CD8-positive, alpha-beta memory T cell (primary cell): ENCODE measurements at regions not wholly inside any gene's neighbourhood (a gene's known extent, or its start where the extent isn't known, plus 50 kb on each side); places are given as distances from the start of the nearest gene placed in this dataset.

Source experiments
- CTCF ChIA-PET: fragments of 350-600 bp; sonication (Branson Sonifier 250); formaldehyde crosslinking; loops from one replicate; lab custom pipeline; 2021; ENCODE audit warnings: antibody characterized with exemption; lab: Charles Lee
- POLR2A ChIA-PET: fragments of 350-600 bp; sonication (Branson Sonifier 250); formaldehyde crosslinking; loops from one replicate; lab custom pipeline; 2021; ENCODE audit warnings: antibody characterized with exemption; lab: Charles Lee
- DNase-seq, 5 donors: peaks; one replicate each; pipeline versions ENCODE4 v3.0.0 to v3.0.0-alpha.2; 2020 to 2022; ENCODE audit warnings: mixed read lengths in 1 of 5
- H3K27ac ChIP-seq: one replicate; pipeline ENCODE4 v1.7.0; 2013; ENCODE audit warnings: low read depth, mild to moderate bottlenecking, low read length, moderate library complexity
- H3K27me3 ChIP-seq: 2 replicates; pipeline ENCODE4 v1.7.0; 2013; ENCODE audit warnings: low read length, mild to moderate bottlenecking; ENCODE audit not compliant: insufficient read depth, poor library complexity, severe bottlenecking
- H3K36me3 ChIP-seq: 2 replicates; pipeline ENCODE4 v1.7.0; 2013; ENCODE audit warnings: mild to moderate bottlenecking, low read length, moderate library complexity; ENCODE audit not compliant: insufficient read depth
- H3K4me1 ChIP-seq: 2 replicates; pipeline ENCODE4 v1.7.0; 2013; ENCODE audit warnings: mild to moderate bottlenecking, low read length, moderate library complexity; ENCODE audit not compliant: insufficient read depth
- H3K4me3 ChIP-seq: 2 replicates; pipeline ENCODE4 v1.7.0; 2013; ENCODE audit warnings: mild to moderate bottlenecking, low read length
- H3K9me3 ChIP-seq: 2 replicates; pipeline ENCODE4 v1.7.0; 2013; ENCODE audit warnings: mild to moderate bottlenecking, low read length
- H3K27ac Mint-ChIP-seq, 8 donors: one replicate each; pipeline ENCODE4 v1.8.0; 2020 to 2021; ENCODE audit warnings: mixed read lengths in 8 of 8, mild to moderate bottlenecking in 6 of 8, inconsistent platforms in 3 of 8, moderate library complexity in 3 of 8
- H3K27me3 Mint-ChIP-seq, 2 donors: one replicate each; pipeline ENCODE4 v1.8.0; 2020 to 2021; ENCODE audit warnings: mixed read lengths in 2 of 2, mild to moderate bottlenecking in 1 of 2, moderate library complexity in 1 of 2
- H3K36me3 Mint-ChIP-seq, 3 donors: one replicate each; pipeline ENCODE4 v1.8.0; 2020 to 2021; ENCODE audit warnings: mixed read lengths in 3 of 3, inconsistent platforms in 1 of 3, mild to moderate bottlenecking in 1 of 3
- H3K4me1 Mint-ChIP-seq, 3 donors: one replicate each; pipeline ENCODE4 v1.8.0; 2020 to 2021; ENCODE audit warnings: mixed read lengths in 3 of 3, inconsistent platforms in 1 of 3, mild to moderate bottlenecking in 1 of 3
- H3K4me3 Mint-ChIP-seq, 7 donors: one replicate each; pipeline ENCODE4 v1.8.0; 2020 to 2021; ENCODE audit warnings: mixed read lengths in 7 of 7, mild to moderate bottlenecking in 6 of 7, moderate library complexity in 4 of 7, inconsistent platforms in 2 of 7
- H3K9me3 Mint-ChIP-seq, 5 donors: one replicate each; pipeline ENCODE4 v1.8.0; 2020 to 2022; ENCODE audit warnings: mixed read lengths in 5 of 5, mild to moderate bottlenecking in 3 of 5, moderate library complexity in 2 of 5, inconsistent platforms in 1 of 5

DNA sequence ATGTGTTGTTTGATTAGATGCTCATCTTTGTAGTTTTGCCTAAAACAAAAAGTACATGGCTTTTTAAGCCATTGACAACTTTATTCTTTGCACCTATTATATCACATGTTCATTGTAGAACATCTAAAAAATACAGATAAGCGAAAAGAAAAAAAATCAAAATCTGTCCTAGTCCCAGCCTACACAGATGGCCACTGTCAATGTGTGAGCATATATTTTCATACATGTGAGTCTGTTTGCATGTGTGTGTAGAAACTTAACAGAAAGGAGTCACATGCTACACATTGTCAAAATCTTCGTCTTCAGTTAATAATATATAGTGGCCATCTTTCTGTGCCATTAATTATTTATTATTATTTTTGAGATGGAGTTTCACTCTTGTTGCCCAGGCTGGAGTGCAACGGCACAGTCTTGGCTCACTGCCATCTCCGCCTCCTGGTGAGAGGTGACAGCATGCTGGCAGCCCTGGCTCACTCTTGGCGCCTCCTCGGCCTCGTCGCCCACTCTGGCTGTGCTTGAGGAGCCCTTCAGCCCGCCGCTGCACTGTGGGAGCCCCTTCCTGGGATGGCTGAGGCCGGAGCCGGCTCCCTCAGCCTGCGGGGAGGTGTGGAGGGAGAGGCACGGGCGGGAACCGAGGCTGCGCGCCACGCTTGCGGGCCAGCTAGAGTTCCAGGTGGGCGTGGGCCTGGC lies 68.5 kb upstream of the AMZ2 start:
- peak overlapping the region in 1 of 7 donors; percentile 24 for H3K4me3 Mint-ChIP-seq
- Histone ChIP-seq H3K27ac (no peak overlapping the region), H3K27me3 (no peaks in the 10 kb centered on the region), H3K9me3 (no peaks in the 10 kb centered on the region), H3K4me3 (no peak overlapping the region), H3K36me3 (no peaks in the 10 kb centered on the region), H3K4me1 (peaks cover 31% of the 10 kb centered on the region)
- ChIA-PET CTCF (interaction anchor here (1.2 to 8.9 kb wide), 5 partner anchors 19 to 283 kb away, joined by 3 to 183 read pairs (median 6); no protein-coding TSS in a partner anchor), POLR2A (interaction anchor here (1.9 to 9.8 kb wide), 2 partner anchors 18 to 26 kb away, joined by 14 to 171 read pairs; no protein-coding TSS in a partner anchor)
- no peak overlapping the region for H3K27ac Mint-ChIP-seq
- H3K4me1 Mint-ChIP-seq = peaks cover 33 to 62% (median 33%) of the 10 kb centered on the region in 3 donors
- no peaks in the 10 kb centered on the region for H3K9me3 Mint-ChIP-seq
- no peaks in the 10 kb centered on the region for H3K27me3 Mint-ChIP-seq
- peaks cover 0 to 12% (median 0%) of the 10 kb centered on the region in 3 donors for H3K36me3 Mint-ChIP-seq
- DNase-seq = no peak

DNA sequence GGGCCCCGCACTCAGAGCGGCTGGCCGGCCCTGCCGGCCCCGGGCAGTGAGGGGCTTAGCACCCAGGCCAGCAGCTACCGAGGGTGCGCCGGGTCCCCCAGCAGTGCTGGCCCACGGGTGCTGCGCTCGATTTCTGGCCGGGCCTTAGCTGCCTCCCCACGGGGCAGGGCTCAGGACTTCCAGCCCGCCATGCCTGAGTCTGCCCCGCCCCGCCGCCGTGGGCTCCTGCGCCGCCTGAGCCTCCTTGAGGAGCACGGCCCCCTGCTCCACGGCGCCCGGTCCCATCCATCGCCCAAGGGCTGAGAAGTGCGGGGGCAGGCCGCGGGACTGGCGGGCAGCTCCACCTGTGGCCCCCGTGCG lies 67.9 kb upstream of the AMZ2 start:
- no peak for DNase-seq
- H3K9me3 Mint-ChIP-seq = no peaks in the 10 kb centered on the region
- Histone ChIP-seq H3K4me3 (no peak overlapping the region), H3K9me3 (no peaks in the 10 kb centered on the region), H3K4me1 (peaks cover 36% of the 10 kb centered on the region), H3K27ac (no peak overlapping the region), H3K27me3 (no peaks in the 10 kb centered on the region), H3K36me3 (no peaks in the 10 kb centered on the region)
- H3K36me3 Mint-ChIP-seq = peaks cover 0 to 12% (median 0%) of the 10 kb centered on the region in 3 donors
- H3K27ac Mint-ChIP-seq = peak overlapping the region in 1 of 8 donors; percentile 93
- H3K4me3 Mint-ChIP-seq = peak overlapping the region in 1 of 7 donors; percentile 98
- ChIA-PET CTCF (interaction anchor here (1.2 to 8.9 kb wide), 7 partner anchors 8 to 283 kb away, joined by 3 to 183 read pairs (median 7); partner anchors contain the start of gene WIPI1), POLR2A (interaction anchor here (1.9 to 9.8 kb wide), 3 partner anchors 18 to 67 kb away, joined by 14 to 171 read pairs (median 28); partner anchors contain the start of gene AMZ2)
- no peaks in the 10 kb centered on the region for H3K27me3 Mint-ChIP-seq
- peaks cover 38 to 67% (median 38%) of the 10 kb centered on the region in 3 donors for H3K4me1 Mint-ChIP-seq

DNA sequence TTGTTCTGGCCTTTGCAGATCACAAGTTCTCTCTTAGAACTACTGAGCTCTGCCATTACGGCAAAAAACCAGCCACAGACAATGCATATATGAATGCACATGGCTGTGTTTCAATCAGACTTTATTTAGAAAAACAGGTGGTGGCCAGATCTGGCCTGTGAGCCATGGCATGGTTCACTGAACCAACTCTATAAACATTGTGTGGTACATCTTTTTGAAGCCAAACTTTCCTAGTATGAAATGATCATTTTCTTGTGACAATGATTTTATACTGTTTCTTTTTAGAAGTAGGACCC lies 65.9 kb upstream of the AMZ2 start:
- H3K27ac Mint-ChIP-seq = peak overlapping the region; percentile 50 to 97 (median 78)
- peak overlapping the region; percentile 67 for H3K4me3 ChIP-seq

DNA sequence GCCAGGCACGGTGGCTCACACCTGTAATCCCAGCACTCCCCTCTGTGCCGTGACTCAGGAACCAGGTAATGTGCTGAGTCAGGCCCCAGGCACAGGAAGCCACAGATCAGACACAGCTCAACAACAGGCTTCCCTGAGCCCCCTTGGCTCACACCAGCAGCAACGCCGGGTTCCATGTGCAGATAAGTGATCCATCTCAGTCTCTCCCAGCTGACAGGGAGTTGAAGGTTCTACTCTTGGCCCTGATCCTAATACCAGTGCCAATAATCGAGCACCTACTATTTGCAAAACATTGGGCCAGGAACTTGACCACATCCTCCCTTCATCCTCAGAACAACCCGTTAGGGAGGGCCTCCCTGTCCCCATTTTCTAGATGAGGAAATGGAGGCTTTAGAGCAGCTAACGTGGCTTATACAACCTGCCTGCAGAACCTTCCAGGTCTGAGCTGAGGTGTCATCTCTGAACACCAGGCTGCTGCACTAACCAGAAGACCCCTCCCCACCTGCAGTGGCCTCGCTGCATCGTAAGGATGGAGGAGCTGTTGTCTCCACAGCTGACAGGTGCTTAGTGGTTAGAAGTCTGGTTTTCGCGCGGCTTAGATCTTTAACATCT lies 64.8 kb upstream of the AMZ2 start:
- peak overlapping the region; percentile 39 for H3K27ac ChIP-seq
- peaks cover 0 to 17% (median 0%) of the 10 kb centered on the region in 3 donors for H3K36me3 Mint-ChIP-seq
- no peaks in the 10 kb centered on the region for H3K36me3 ChIP-seq
- H3K9me3 Mint-ChIP-seq = no peaks in the 10 kb centered on the region
- no peaks in the 10 kb centered on the region for H3K9me3 ChIP-seq
- ChIA-PET CTCF (interaction anchor here (0.7 to 8.9 kb wide), 9 partner anchors 10 to 254 kb away, joined by 3 to 183 read pairs (median 5); partner anchors contain the start of gene AMZ2), POLR2A (interaction anchor here (1.0 to 9.8 kb wide), 6 partner anchors 10 to 108 kb away, joined by 3 to 171 read pairs (median 10); partner anchors contain the start of genes AMZ2, ARSG and SLC16A6)
- no peaks in the 10 kb centered on the region for H3K27me3 ChIP-seq
- peaks cover 49% of the 10 kb centered on the region for H3K4me1 ChIP-seq
- no peaks in the 10 kb centered on the region for H3K27me3 Mint-ChIP-seq
- H3K4me3 Mint-ChIP-seq = peak overlapping the region; percentile 88 to 98 (median 95)
- H3K27ac Mint-ChIP-seq = peak overlapping the region; percentile 93 to 97 (median 96)
- H3K4me1 Mint-ChIP-seq = peaks cover 56 to 83% (median 66%) of the 10 kb centered on the region in 3 donors
- H3K4me3 ChIP-seq = peak overlapping the region; percentile 67
- DNase-seq = peak; percentile 65 to 89 (median 72)

More for the DNA sequence above, 65.9 kb upstream of the AMZ2 start:
- peak overlapping the region; percentile 33 for H3K27ac ChIP-seq
- H3K36me3 ChIP-seq = no peaks in the 10 kb centered on the region
- ChIA-PET CTCF (interaction anchor here (1.3 to 8.9 kb wide), 7 partner anchors 10 to 175 kb away, joined by 4 to 183 read pairs (median 8); partner anchors contain the start of gene AMZ2), POLR2A (interaction anchor here (0.6 to 9.8 kb wide), 8 partner anchors 9 to 279 kb away, joined by 3 to 171 read pairs (median 6); partner anchors contain the start of gene AMZ2)
- no peaks in the 10 kb centered on the region for H3K27me3 ChIP-seq
- H3K9me3 Mint-ChIP-seq = no peaks in the 10 kb centered on the region
- peaks cover 50% of the 10 kb centered on the region for H3K4me1 ChIP-seq
- H3K9me3 ChIP-seq = no peaks in the 10 kb centered on the region
- no peaks in the 10 kb centered on the region for H3K27me3 Mint-ChIP-seq
- peaks cover 55 to 75% (median 55%) of the 10 kb centered on the region in 3 donors for H3K4me1 Mint-ChIP-seq
- peak overlapping the region; percentile 88 to 98 (median 95) for H3K4me3 Mint-ChIP-seq
- DNase-seq = no peak
- H3K36me3 Mint-ChIP-seq = peaks cover 0 to 16% (median 0%) of the 10 kb centered on the region in 3 donors

DNA sequence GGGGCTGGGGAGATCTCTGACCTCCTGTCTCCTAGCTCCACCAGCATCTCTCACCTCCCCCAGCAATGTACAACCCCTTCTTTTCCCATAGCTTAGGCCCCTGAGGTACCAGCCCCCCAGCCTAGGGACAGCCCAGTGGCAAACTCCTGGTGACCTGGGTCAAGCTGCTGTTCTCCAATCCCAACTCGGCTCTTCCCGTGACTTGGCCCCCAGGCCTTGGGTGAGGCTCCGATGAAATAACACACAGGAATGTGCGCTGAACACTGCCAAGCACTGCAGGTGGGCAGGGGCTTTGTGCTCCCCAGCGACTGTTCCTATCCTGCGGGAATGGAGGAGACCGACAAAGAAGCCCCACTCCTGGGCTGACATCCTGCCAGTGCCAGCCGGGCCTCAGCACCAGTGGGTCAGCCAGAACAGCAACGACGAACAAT lies 63.7 kb upstream of the AMZ2 start:
- Mint-ChIP-seq H3K27ac (peak overlapping the region; percentile 93 to 97 (median 96)), H3K4me3 (peak overlapping the region; percentile 79 to 98 (median 94)), H3K4me1 (peaks cover 56 to 88% (median 75%) of the 10 kb centered on the region in 3 donors), H3K9me3 (no peaks in the 10 kb centered on the region), H3K27me3 (no peaks in the 10 kb centered on the region), H3K36me3 (peaks cover 0 to 19% (median 0%) of the 10 kb centered on the region in 3 donors)
- no peak for DNase-seq
- ChIA-PET CTCF (interaction anchor here (1.2 to 8.9 kb wide), 6 partner anchors 11 to 253 kb away, joined by 4 to 183 read pairs (median 10); no protein-coding TSS in a partner anchor), POLR2A (interaction anchor here (1.9 to 9.8 kb wide), 3 partner anchors 14 to 64 kb away, joined by 5 to 171 read pairs (median 28); partner anchors contain the start of gene AMZ2)
- Histone ChIP-seq H3K36me3 (no peaks in the 10 kb centered on the region), H3K27me3 (no peaks in the 10 kb centered on the region), H3K4me3 (peak overlapping the region; percentile 67), H3K27ac (peak overlapping the region; percentile 18), H3K4me1 (peaks cover 49% of the 10 kb centered on the region), H3K9me3 (no peaks in the 10 kb centered on the region)

DNA sequence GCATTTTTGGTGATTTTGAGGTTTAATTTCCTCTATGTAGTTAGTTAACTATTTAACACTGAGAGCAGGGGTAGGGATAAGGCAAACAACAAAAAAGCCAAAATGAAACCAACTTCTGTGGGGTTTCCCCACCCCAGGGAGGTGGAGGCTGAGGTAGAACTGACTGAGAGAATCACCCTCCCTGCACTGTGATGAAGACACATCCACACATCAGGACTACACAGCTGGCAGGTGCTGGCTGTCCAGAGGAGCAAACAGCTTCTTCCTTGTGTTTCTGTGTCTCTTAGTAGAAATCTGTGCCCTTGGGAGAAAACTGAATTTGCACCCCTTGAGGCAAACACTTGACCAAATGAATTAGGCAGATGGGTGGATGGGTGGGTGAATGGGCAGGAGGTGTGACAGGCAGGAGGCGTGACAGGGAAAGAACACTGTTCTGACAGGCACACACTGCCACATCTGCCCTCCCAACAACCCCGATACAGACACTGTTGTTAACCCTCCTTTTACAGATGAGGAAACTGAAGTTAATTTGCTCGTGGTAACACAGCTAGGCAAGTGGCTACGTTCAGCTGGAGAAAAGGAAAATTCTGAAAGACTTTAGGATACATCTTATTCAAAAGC lies 62.9 kb upstream of the AMZ2 start:
- Histone ChIP-seq H3K4me1 (peaks cover 49% of the 10 kb centered on the region), H3K36me3 (no peaks in the 10 kb centered on the region)

DNA sequence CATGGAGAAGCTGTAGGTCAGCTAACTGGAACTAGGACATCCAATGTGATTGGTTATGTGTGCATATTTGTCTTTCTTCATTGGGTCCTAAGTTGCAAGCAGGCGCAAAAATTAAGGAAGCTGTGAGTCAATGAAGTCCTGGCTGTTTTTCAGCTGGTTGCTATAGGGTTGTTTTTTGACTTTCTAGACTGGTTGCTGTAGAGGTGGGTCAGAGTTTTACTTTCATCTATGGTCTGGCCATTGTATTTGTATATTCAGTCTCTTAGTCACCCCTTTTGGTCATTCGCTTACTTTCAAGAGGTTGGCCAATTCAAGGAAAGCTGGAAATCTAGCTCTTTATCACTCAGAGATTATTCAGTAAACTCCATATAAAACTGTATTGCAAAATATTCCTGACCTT lies 62.0 kb upstream of the AMZ2 start:
- Mint-ChIP-seq H3K27ac (peak overlapping the region; percentile 91 to 97 (median 96)), H3K4me1 (peaks cover 53 to 91% (median 80%) of the 10 kb centered on the region in 3 donors), H3K36me3 (peaks cover 0 to 18% (median 0%) of the 10 kb centered on the region in 3 donors), H3K9me3 (no peaks in the 10 kb centered on the region), H3K4me3 (peak overlapping the region; percentile 17 to 98 (median 94)), H3K27me3 (no peaks in the 10 kb centered on the region)
- no peak overlapping the region for H3K4me3 ChIP-seq
- H3K36me3 ChIP-seq = no peaks in the 10 kb centered on the region
- no peaks in the 10 kb centered on the region for H3K27me3 ChIP-seq
- POLR2A ChIA-PET = interaction anchor here (0.6 to 9.8 kb wide), 4 partner anchors 12 to 275 kb away, joined by 3 to 171 read pairs (median 4); partner anchors contain the start of gene AMZ2
- H3K4me1 ChIP-seq = peaks cover 49% of the 10 kb centered on the region
- CTCF ChIA-PET = interaction anchor here (0.8 to 8.9 kb wide), 11 partner anchors 10 to 281 kb away, joined by 3 to 183 read pairs (median 4); partner anchors contain the start of gene ARSG
- DNase-seq = no peak
- H3K9me3 ChIP-seq = no peaks in the 10 kb centered on the region
- H3K27ac ChIP-seq = no peak overlapping the region

More for the DNA sequence above, 62.9 kb upstream of the AMZ2 start:
- H3K4me3 ChIP-seq = peak overlapping the region; percentile 67
- Mint-ChIP-seq H3K4me3 (peak overlapping the region; percentile 79 to 98 (median 94)), H3K27ac (peak overlapping the region; percentile 91 to 97 (median 96)), H3K36me3 (peaks cover 0 to 19% (median 0%) of the 10 kb centered on the region in 3 donors), H3K9me3 (no peaks in the 10 kb centered on the region), H3K4me1 (peaks cover 59 to 91% (median 79%) of the 10 kb centered on the region in 3 donors), H3K27me3 (no peaks in the 10 kb centered on the region)
- H3K27me3 ChIP-seq = no peaks in the 10 kb centered on the region
- no peaks in the 10 kb centered on the region for H3K9me3 ChIP-seq
- ChIA-PET POLR2A (interaction anchor here (0.6 to 9.8 kb wide), 3 partner anchors 13 to 63 kb away, joined by 3 to 171 read pairs (median 5); partner anchors contain the start of gene AMZ2), CTCF (interaction anchor here (1.0 to 8.9 kb wide), 9 partner anchors 9 to 273 kb away, joined by 3 to 183 read pairs (median 5); partner anchors contain the start of gene ARSG)
- H3K27ac ChIP-seq = peak overlapping the region; percentile 18
- DNase-seq = peak in 4 of 5 donors; percentile 52 to 78 (median 61)
